ENCODE measurements at regions not wholly inside any gene's neighbourhood (a gene's known extent, or its start where the extent isn't known, plus 50 kb on each side); places are given as distances from the start of the nearest gene placed in this dataset.
"Not testable (repeated sequence)": the region's sequence is repeated elsewhere in the genome, so short reads cannot be mapped to it uniquely, and the experiment has no call there.

DNA sequence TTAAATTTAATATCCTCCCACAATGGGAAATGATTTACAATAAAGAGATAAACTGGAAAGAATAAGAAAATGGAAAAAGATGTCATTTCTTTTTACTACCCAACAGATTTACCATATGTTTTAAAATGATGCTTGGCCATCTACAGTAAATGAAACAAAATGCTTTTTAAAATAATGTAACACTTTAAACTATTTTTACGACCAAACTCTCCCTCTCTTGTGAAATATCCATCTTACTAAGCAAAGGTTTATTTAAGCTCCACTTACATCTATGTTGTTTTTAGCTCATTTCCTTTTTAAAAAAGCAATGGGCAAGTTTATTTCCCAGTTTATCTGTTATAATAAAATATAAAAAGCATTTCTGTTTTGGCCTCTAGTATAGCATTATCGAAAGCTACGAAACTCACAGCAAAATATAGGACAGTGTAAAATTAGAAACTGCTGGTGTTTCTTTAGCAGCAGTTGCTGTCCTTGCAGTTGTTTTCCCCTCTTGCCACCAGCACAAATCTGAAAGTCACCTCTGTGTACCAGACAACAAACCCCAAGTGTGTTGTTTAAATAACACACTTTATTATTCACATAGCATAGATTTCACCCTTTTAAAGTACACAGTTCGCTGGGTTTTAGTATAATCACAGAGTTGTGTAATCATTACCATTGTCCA, 195.1 kb downstream of the CDRT15L2 start:
- no peak for DNase-seq

DNA sequence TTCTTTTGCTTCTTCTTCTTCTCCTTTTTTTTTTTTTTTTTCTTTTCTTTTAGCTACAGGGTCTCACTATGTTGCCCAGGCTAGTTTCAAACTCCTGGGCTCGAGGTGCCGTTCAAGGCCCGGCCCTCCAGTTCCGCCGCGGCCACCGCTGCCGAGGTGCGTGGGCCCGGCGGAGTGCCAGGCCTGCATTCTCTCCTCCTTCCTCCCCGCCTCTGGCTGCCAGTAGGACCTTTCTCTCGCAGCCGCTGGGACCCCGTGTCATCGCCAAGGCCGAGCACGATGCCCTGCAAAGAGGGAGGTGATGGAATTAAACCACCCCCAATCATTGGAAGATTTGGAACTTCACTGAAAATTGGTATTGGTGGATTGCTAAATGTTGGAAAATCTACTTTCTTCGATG, 195.8 kb downstream of the CDRT15L2 start:
- no peak for DNase-seq

DNA sequence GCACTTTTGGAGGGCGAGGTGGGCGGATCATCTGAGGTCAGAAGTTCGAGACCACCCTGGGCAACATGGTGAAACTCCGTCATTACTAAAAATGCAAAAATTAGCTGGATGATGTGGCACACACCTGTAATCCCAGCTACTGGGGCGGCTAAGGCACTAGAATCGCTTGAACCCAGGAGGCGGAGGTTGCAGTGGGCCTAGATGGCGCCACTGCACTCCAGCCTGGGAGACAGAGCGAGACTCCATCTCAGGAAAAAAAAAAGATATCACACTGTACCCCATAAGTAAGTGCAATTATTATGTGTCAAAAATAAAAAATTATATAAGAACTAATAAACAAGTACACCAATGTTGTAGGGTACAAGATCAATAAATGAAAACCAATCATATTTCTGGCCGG, 200.0 kb downstream of the CDRT15L2 start:
- no peak for DNase-seq

DNA sequence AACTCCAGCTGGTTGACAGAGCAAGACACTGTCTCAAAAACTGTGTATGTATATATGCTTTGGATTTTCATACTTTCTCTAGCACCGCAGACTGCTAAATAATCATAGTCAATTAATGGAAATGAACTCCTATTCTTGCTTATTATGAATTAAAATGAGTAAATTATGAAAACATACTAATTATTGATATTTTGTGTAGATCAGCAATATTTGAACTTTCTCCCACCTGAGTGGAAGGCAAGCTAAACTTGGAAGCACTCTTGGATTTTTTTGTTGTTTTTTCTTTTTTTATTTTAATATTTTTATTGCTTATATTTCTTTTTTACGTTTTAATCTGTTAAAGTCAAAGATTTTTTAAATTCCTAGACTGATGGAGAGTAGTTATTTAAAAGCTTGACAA, 201.7 kb downstream of the CDRT15L2 start:
- DNase-seq = no peak

DNA sequence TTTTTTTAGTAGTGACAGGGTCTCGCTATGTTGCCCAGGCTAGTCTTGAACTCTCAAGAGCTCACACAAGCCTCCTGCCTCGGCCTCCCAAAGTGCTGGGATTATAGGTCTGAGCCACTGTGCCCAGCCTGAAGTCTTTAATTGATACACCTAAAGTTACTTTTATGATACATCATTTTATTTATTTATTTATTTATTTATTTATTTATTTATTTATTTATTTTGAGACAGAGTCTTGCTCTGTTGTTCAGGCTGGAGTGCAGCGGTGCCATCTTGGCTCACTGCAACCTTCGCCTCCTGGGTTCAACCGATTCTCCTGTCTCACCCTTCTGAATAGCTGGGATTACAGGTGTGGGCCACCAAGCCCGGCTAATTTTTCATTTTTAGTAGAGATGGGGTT, 202.3 kb downstream of the CDRT15L2 start:
- not testable (repeated sequence) for DNase-seq

DNA sequence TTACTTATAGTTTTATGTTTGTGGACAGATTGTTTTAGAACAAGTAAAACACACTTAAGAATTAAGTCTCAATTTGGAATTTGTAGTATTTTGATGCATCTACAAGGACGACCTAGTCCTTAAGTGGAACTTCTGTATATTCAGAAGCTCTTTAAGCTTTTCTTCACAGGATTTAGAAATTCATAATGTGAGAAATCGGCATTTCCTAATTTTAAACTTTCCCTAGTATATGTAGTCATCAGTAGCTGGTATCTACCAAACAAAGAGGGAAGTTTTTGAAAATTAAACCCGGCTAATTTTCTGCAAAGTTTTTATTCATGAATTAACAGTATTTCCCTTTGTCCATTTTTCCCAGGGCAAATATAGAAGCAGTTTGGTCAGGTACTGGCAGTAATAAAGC, 203.6 kb downstream of the CDRT15L2 start:
- DNase-seq = no peak

DNA sequence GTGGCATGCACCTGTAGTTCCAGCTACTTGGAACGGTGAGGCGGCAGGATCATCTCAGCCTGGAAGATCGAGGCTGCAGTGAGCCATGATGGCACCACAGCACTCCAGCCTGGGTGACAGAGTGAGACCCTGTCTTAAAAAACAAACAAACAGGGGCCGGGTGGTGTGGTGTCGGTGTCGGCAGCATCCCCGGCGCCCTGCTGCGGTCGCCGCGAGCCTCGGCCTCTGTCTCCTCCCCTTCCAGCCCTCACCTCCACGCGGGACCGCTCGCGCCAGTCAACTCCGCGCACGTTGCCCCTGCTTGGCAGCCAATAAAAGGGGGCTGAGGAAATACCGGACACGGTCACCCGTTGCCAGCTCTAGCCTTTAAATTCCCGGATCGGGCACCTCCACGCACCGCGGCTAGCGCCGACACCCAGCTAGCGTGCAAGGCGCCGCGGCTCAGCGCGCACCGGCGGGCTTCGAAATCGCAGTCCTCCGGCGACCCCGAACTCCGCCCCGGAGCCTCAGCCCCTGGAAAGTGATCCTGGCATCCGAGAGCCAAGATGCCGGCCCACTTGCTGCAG, 204.7 kb downstream of the CDRT15L2 start:
- DNase-seq = no peak

DNA sequence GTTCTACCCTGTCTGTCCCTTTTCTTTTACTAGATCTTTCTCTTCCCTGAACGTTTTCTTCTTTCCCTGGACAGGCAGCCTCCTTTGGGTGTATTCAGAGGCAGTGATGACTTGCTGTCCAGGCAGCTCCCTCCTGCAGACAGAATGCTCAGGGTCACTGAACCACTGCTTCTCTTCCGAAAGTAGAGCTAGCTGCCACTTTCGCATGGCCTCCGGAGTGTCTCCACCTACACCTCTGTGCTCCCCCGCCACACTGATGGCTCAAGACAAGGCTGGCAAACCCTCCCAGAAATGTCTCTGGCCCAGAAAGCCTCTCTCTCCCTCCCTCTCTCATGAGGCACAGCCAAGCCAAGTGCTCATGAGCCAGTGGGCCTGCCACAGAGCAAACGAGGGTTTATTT, 207.8 kb downstream of the CDRT15L2 start:
- DNase-seq = no peak

DNA sequence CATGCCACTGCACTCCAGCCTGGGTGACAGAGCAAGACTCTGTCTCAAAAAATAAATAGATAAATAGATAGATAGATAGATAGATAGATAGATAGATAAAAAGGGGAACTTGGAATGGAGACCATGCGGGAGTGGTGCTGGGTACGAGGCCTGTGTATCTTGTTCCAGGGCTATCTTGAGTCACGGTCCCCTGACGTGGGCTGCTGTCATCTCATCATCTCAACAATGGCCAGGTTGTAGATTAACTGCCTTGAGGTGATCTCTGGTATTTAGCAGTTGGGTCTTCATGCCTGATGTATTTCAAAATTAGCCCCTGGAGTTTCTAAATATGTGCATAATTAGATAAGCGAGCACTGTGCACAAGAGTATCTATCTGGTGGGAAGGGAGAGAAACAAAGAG, 212.1 kb downstream of the CDRT15L2 start:
- no peak for DNase-seq

DNA sequence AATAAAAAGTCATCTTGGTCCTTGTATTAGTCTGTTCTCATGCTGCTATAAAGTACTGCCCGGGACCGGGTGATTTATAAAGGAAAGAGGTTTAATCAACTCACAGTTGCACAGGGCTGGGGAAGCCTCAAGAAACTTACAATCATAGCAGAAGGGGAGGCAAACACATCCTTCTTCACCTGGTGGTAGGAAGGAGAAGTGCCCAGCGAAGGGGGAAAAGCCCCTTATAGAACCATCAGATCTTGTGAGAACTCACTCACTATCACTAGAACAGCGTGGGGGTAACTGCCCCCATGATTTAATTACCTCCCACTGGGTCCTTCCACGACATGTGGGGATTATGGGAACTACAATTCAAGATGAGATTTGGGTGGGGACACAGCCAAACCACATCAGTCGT, 215.0 kb downstream of the CDRT15L2 start:
- DNase-seq = not testable (repeated sequence)

DNA sequence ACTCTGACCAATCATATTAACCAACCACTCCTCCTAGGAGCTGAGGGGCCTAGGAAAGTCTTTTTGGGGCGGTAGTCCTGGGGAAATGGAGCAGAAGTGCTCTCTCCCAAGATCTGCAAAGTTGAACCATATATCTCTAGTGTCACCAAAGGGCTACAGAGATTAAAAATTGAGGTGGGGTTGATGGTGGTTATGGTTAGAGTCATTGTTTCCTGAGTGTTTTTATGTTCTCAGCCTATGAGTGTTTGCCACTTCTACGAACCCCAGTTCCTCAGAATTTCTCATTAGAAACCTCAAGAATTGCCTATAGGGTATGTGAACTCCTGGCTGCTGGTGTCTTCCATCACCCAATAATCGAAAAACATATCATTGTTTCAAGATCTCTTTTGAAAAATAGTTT, 217.8 kb downstream of the CDRT15L2 start:
- peak in 1 of 2 experiments; percentile 20 for DNase-seq

DNA sequence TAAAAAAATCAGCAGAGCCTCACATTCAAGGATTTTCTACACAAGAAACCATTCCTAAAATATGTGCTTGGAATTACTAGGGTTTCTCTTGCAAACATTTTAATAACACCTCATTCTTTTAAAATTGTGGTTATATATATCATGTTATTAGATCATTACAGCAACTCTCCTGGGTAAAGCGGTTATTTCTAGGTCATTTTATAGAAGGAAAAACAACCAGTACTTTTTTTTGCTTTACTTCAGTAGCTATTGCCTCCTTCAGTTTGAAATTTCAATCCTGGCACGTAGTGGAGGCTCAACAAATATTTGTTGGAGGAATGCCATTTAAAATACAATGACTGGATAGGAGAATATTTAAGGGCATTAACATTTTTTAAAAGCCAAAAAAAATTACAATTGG, 220.6 kb downstream of the CDRT15L2 start:
- DNase-seq = no peak

DNA sequence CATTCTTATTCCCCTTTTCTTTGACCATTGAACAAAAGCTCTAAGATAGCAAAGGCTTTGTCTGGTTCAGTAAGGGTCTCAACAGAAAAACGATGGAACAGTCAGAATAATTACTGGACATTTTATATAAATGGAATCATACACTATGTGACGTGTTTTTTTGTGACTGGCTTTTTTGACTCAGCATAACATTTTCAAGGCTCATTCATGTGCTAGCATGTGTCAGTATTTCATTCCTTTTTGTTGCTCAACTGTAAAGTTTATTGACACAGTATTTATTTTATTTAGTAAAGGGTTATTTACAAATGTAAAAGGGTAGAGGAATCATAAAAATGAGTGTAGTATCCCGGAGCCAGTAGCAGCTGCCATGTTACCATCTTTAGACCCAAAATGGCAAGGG, 226.2 kb downstream of the CDRT15L2 start:
- no peak for DNase-seq

DNA sequence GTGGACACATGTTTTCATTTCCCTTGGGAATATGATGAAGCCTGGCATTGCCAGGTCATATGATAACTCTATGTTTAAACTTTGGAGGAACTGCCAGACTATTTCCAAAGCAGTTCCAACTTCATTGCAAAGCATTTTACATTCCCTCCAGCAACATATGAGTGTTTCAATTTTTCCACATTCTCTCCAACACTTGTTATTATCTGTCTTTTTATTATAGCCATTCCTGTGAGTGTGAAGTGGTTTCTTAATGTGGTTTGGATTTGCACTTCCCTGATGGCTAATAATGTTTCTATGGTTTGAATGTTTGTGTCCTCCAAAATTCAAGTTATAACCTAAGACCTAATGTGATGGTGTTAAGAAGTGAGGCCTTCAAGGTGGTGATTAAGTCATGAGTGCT, 228.0 kb downstream of the CDRT15L2 start:
- DNase-seq = not testable (repeated sequence)

DNA sequence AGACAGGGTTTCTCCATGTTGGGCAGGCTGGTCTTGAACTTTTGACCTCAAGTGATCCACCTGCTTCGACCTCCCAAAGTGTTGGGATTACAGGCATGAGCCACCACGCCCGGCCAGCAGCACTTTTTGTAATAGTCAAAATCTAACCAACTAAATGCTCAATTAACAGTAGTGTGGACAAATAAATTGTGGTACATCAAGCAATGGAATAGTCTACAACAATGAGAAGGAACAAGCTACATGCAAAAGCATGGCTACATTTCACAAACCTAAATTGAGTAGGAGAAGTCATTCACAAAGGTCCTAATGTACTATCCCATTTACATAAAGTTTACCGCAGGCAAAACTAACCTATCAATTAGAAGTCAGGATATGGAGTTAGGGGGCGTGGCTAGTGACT, 227.4 kb downstream of the USP22 start:
- DNase-seq = not testable (repeated sequence)

DNA sequence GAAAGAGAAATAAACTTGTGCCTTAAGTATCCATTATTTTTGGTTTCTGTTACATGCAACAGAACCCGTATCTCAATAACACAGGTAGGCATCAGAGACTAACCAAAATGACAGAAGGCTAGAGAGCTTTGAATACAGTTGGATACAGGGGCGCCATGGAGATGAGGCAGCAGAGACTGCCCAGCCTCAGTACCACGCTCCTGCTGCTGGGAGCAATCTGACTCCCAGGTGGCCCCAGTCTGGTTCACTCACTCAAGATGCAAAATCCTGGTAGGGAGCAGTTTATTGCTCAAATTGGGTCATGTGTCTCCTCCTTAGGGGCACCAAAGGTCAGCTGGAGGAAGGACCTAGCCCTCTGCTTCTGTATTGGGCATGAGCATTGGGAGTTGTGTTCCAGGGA, 218.9 kb downstream of the USP22 start:
- DNase-seq = no peak

DNA sequence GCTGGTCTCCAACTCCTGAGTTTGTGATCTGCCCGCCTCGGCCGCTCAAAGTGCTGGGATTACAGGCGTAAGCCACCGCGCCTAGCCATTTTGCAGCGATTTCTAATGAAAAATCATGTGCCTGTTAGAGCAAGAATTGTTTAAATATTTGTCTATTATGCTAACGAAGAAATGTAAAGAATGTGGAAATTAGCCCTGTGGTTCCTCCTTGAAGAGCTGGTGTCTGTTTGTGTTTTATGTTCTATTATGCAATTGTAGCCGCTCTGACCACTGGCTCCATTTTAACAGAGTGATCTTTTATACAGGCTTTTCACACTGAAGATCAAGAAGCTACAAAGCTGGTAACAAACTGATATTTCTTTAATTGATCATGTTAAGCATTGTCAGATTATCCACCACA, 217.3 kb downstream of the USP22 start:
- no peak for DNase-seq

DNA sequence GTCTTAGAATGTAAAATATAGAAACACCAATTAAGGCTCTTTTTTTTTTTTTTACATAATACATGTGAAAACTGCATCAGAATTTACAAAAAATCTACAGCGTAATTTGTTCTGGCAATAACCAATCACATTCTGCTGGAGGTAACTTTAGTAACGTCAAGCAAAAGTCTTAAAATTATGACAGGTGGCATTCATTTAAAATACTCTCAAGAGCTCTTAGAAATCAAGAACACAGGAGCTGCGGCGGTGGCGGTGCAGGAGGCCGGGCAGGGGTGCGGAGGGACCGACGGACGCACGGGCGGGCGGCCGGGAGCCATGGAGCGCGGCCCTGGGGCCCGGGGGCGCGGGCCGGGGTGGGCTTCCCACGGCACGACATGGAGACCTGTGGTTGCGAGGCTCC, 202.4 kb downstream of the USP22 start:
- DNase-seq = not testable (repeated sequence)

DNA sequence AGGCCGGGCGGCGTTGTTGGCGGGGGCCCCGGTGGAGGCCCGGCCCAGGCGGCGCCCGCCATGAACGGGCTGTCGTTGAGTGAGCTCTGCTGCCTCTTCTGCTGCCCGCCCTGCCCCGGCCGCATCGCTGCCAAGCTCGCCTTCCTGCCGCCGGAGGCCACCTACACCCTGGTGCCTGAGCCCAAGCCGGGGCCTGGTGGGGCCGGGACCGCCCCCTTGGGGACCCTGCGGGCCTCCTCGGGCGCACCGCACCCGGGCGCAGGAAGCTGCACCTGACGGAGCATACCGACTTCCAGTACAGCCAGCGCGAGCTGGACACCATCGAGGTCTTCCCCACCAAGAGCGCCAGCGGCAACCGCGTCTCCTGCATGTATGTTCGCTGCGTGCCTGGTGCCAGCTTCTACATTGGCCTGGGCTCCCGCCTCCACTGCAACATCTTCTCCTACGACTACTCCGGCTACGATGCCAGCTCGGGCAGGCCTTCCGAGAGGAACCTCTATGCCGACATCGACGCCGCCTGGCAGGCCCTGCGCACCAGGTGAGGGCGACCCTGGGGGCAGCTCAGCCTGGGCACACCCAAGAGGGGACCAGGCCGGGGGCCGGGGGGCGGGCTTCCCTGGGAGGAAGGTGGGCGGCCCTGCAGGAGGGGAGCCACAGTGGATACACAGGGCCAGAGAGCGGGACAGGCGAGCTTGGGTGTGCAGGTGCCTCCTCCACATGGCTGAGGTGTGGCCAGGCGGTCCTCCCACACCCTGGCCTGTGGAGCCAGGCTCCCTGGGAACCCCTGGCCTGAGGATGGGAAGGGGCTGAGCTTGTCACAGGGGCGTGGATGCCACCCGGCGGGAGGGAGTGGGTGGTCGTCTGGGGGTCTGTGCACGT, 201.6 kb downstream of the USP22 start:
- peak; percentile 24 to 37 for DNase-seq

DNA sequence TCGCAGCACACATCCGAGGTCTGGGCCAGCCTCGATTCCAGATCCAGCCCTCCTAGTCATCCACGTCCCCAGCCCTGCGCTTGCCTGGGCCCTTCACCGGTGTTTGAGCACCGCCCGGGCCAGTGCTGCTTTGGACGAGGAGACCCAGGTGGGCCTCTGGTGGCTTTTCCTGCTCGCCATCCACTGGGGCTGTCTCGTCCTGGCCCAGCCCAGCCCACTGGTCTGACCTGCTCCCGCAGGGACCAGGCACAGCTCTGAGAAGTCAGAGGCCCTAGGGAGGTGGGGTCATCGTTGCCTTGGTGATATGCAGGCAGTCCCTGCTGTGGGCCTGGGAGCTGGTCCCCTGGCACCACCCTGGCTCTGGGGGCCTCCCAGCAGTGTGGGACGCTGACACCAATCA, 200.8 kb downstream of the USP22 start:
- peak in 1 of 2 experiments; percentile 17 for DNase-seq

DNA sequence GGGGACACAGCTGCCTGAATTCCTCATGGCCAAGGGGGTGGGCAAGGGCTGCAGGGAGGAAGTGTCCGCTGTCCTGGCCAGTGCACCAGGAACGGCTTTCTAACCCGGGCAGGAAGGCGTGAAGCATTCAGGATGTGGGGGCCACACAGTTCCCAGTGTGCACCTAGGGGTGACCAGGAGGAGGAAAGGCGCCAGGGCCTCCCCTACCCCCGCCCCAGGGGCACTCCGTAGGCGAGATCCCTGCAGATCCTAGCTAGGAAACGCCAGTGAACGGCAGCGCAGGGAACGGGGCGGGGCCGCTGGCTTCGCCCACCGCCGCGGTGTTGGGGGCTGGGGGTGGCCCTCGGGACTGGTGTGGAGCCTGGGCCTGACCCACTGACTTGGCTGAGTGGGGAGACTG, 199.6 kb downstream of the USP22 start:
- not testable (repeated sequence) for DNase-seq

DNA sequence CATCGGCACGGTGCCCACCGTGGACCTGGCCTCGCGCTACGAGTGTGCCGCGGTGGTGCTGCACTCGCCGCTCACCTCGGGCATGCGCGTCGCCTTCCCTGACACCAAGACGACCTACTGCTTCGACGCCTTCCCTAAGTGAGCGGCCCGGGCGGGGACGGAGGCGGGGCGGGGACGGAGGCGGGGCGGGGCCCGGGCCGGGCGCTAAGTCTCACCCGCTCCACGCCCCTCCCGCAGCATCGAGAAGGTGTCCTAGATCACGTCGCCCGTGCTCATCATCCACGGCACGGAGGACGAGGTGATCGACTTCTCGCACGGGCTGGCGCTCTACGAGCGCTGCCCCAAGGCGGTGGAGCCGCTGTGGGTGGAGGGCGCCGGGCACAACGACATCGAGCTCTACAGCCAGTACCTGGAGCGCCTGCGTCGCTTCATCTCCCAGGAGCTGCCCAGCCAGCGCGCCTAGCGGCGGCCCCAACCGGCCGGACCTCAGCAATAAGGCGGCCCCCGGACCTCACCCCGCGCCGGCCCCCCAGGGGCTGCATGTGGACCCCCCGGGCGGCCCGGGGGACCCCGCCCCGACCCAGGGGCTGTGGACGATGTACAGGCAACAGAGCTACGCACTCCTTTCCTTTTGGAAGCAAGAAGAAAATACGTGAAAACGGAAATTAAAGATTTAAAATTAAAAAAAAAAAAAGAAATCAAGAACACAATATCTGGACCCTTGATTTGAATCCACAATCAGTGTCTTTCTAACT, 198.8 kb downstream of the USP22 start:
- peak; percentile 63 to 73 for DNase-seq

DNA sequence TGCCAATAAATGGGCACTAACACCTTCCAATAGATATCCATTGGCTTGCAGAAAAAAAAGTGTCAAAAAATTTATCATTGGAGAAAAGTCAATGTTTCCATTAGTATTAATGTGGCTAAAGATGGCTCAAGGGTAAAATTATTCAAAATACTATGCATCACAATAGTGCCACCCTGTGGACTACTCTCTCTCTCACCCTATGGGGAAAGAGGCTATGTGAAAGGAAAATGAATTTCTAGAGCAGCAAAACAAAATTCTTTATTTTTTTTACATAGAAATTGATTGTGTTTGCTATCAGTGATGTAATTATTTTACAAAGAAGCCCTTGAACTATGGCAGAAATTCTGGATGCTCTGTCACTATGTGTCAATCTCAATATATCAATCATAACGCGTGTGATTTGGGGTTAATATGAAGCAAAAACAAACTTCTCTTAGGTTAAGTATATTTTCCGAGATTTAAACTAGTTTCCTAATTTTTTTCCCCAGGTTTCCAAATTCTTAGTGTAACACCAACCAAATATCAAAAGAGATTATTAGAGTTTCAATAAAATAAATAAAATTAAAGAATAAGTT, 193.9 kb downstream of the USP22 start:
- DNase-seq = not testable (repeated sequence)
